Peyer's patch (tissue), 4 donors: ENCODE measurements at regions not wholly inside any gene's neighbourhood (a gene's known extent, or its start where the extent isn't known, plus 50 kb on each side); places are given as distances from the start of the nearest gene placed in this dataset.

Experiments used
- CTCF ChIP-seq, 6 experiments: fragments of 450-650 bp in 4 of 6; fragments of 200-600 bp in 2 of 6; sonication (generic) in 1 of 6; IDR thresholded peaks; one replicate each; pipeline ENCODE4 v1.5.1; 2017 to 2019; ENCODE audit warnings: antibody characterized with exemption in 6 of 6, mild to moderate bottlenecking in 3 of 6, moderate library complexity in 1 of 6
- POLR2A ChIP-seq, 2 donors: fragments of 450-650 bp; IDR thresholded peaks; one replicate each; pipeline ENCODE4 v1.5.1; 2017; ENCODE audit warnings: antibody characterized with exemption in 2 of 2, mild to moderate bottlenecking in 2 of 2, moderate library complexity in 2 of 2

GRCh38 chr7:41592794-41593193, 110.1 kb downstream of the INHBA start:
- TF ChIP-seq POLR2A (IDR thresholded peaks at IDR 0.05) (no peak), CTCF (IDR thresholded peaks at IDR 0.05) (no peak)
